Osteocyte (in vitro differentiated cells): ENCODE measurements at regions not wholly inside any gene's neighbourhood (a gene's known extent, or its start where the extent isn't known, plus 50 kb on each side); places are given as distances from the start of the nearest gene placed in this dataset.
A peak's percentile ranks its signal among the peaks of the same experiment; 100 is the strongest.

Source experiments
- DNase-seq: peaks from one replicate; pipeline ENCODE4 v3.0.0; 2021; ENCODE audit warnings: mixed read lengths; ENCODE audit not compliant: unreplicated experiment; ENCODE audit errors: extremely low spot score
- H3K27ac Mint-ChIP-seq: one replicate; pipeline ENCODE4 v1.8.0; 2021; ENCODE audit warnings: mild to moderate bottlenecking, mixed read lengths; ENCODE audit not compliant: unreplicated experiment
- H3K27me3 Mint-ChIP-seq: one replicate; pipeline ENCODE4 v1.8.0; 2021; ENCODE audit warnings: mixed read lengths; ENCODE audit not compliant: unreplicated experiment
- H3K36me3 Mint-ChIP-seq: one replicate; pipeline ENCODE4 v1.8.0; 2021; ENCODE audit warnings: mixed read lengths; ENCODE audit not compliant: unreplicated experiment
- H3K4me1 Mint-ChIP-seq: one replicate; pipeline ENCODE4 v1.8.0; 2021; ENCODE audit warnings: mixed read lengths; ENCODE audit not compliant: unreplicated experiment
- H3K4me3 Mint-ChIP-seq: one replicate; pipeline ENCODE4 v1.8.0; 2021; ENCODE audit warnings: mild to moderate bottlenecking, moderate library complexity, mixed read lengths; ENCODE audit not compliant: unreplicated experiment
- H3K9me3 Mint-ChIP-seq: one replicate; pipeline ENCODE4 v1.8.0; 2021; ENCODE audit warnings: mixed read lengths; ENCODE audit not compliant: unreplicated experiment
- CTCF ChIP-seq: fragments of 200-600 bp; sonication (generic); IDR thresholded peaks from 2 replicates; pipeline ENCODE4 v1.5.0; 2021; ENCODE audit warnings: antibody characterized with exemption, mild to moderate bottlenecking, moderate library complexity

- Mint-ChIP-seq H3K4me3 (no peak overlapping the region), H3K27me3 (no peaks in the 10 kb centered on the region), H3K36me3 (peaks cover 2% of the 10 kb centered on the region), H3K27ac (no peak overlapping the region), H3K9me3 (peaks cover 55% of the 10 kb centered on the region), H3K4me1 (no peaks in the 10 kb centered on the region)
- TF ChIP-seq CTCF, result no peak
- DNase-seq, result no peak
Measured at GRCh38 chr1:5256793-5257192, 602.4 kb downstream of the AJAP1 start.

- Mint-ChIP-seq H3K4me3 (no peak overlapping the region), H3K36me3 (peaks cover 2% of the 10 kb centered on the region), H3K9me3 (peaks cover 61% of the 10 kb centered on the region), H3K27ac (no peak overlapping the region), H3K4me1 (no peaks in the 10 kb centered on the region), H3K27me3 (no peaks in the 10 kb centered on the region)
- DNase-seq, result no peak
- no peak for TF ChIP-seq CTCF
Measured at GRCh38 chr1:5254975-5255374, 600.6 kb downstream of the AJAP1 start.

GRCh38 chr1:5254131-5254725 lies 599.8 kb downstream of the AJAP1 start:
- peak; percentile 82 for DNase-seq
- Mint-ChIP-seq H3K27ac (no peak overlapping the region), H3K9me3 (peaks cover 57% of the 10 kb centered on the region)

DNA sequence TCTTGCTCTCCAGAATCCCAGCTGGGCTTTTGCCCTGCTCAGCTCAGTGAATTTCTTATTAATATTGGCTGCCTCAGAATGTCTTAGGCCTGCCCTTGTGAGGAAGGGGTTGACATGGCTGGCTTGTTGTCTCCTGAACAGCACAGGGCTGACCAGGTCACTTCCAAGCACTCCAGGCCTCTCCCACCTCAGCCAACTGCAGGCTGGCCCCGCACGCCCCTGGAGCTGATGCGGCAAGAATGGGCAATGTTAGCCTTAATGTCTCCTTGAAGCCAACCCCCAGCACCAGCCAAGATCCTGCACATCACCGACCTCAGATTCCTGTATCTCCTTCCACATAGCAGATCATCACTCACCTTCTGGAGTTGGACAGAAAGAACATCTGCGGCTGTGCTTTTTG lies 598.6 kb downstream of the AJAP1 start:
- Mint-ChIP-seq H3K4me1 (no peaks in the 10 kb centered on the region), H3K36me3 (no peaks in the 10 kb centered on the region), H3K9me3 (peaks cover 51% of the 10 kb centered on the region), H3K27me3 (no peaks in the 10 kb centered on the region), H3K4me3 (no peak overlapping the region), H3K27ac (no peak overlapping the region)
- TF ChIP-seq CTCF, result no peak
- DNase-seq, result peak; percentile 64

More at GRCh38 chr1:5254131-5254725, 599.8 kb downstream of the AJAP1 start:
- peaks cover 2% of the 10 kb centered on the region for H3K36me3 Mint-ChIP-seq
- H3K4me3 Mint-ChIP-seq, result no peak overlapping the region
- no peaks in the 10 kb centered on the region for H3K4me1 Mint-ChIP-seq
- H3K27me3 Mint-ChIP-seq, result no peaks in the 10 kb centered on the region
- no peak for TF ChIP-seq CTCF

DNA sequence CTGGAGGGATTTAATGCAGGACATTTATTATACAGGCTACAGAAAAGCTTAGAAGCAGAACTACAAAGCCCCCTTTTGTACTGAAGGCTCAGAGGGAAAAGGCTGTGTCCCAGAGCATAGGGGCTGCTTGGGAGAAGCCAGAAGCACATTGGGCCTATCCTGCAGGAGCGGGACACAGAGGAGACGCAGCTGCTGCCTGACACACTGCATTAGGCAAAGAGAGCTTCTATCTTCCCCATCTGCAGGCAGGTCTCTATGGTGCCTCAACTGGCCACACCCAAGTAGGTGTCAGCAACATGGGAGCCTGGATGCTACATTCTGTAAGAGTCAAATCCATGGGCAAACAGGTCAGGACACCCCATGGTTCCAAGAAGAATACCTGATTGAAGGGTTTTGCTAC lies 595.9 kb downstream of the AJAP1 start:
- Mint-ChIP-seq H3K36me3 (no peaks in the 10 kb centered on the region), H3K27ac (no peak overlapping the region), H3K4me3 (no peak overlapping the region), H3K9me3 (peaks cover 43% of the 10 kb centered on the region), H3K4me1 (no peaks in the 10 kb centered on the region), H3K27me3 (no peaks in the 10 kb centered on the region)
- no peak for TF ChIP-seq CTCF
- peak; percentile 64 for DNase-seq
